ENCODE measurements at regions not wholly inside any gene's neighbourhood (a gene's known extent, or its start where the extent isn't known, plus 50 kb on each side); places are given as distances from the start of the nearest gene placed in this dataset.
"Not testable (repeated sequence)": the region's sequence is repeated elsewhere in the genome, so short reads cannot be mapped to it uniquely, and the experiment has no call there.

DNA sequence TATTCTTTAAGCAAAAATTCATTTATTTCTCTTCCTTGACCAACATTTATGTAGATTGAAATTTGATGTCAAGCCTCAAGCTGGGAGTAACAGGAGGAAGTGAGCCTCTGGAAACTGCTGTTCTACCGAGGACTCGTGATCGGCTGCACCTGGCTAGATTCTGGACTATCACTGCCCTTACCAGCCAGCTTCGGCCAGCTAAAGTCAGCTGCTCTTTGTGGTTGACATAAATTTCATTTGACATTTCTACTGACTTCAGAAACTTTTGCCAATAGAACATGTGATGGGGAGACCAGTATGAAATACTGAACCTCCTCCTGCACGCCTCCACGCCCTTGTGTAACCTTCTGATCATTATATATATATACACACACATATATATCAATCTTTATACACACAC, 74.2 kb upstream of the RGPD5 start:
- DNase-seq (ENCODE audit: low spot score): no peak

DNA sequence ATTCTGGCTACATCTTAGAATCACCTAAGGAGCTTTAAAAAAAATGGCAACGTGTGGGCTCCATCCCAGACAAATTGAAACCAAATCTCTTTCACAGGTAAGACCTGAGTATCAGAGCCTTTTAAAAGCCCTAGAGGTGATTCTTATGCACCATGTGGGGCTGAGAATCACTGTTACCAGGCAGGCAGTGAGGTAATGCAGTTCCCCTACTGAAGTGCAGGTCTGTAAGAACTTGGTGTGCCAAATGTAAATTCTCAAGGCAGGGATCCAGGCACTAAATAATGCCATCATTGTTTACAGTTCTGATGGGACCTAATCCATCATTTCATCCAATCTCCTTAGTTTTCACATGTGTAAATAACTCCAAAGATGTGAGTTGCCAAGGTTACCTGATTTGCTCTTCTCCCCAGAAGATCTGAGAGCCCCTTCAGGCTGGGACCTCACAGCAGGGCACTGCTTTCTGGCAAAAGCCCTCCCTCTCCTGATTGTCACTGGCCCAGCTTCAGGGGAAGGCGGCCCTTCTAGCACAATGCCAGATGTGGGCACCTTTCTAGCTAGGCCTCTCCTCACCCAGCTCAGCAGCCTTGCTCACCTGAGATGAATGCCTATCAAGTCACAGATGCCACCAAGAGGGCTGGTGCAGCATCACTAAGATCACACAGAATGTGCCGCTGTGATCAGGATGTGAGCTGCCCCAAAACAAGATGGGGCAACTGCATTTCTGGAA, 73.6 kb upstream of the RGPD5 start:
- DNase-seq (ENCODE audit: low spot score): no peak

DNA sequence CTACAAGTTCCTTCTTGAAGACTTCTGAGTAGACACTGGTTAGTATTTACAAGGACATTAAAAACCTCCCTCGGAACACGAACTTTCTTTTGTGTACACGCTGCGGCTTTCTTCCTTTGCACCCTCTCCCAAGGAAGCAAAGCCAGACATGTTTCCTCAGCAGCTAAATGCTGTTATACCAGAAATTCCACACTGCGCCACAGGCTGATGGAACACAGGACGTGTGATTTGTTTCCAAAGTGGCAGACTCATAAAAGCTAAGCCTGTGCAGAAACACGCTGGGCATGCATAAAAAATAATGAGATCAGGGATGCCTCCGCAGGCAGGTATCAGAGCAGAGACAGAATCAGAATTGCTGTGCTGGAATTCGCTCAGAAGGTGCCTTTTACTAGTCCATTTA, 73.0 kb upstream of the RGPD5 start:
- DNase-seq (ENCODE audit: low spot score): no peak

DNA sequence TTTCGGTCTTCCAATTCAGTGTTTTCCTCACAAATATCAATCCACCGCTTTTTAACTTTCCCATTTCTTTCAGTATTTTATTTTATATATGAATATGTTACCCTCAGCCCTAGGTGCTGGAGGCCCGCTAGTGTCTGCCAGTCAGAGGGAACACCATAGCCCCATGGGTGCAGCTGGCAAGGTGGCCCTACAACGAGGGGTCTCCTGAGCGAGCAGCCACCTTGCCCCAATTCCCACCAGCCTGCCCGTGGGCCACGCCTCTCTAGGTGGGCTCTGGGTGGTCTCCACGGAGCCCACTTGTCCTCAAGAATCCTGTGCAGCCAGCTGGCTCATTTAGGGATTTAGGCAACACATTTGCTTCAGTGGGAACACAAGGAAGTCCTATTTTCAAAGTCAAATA, 72.5 kb upstream of the RGPD5 start:
- DNase-seq (ENCODE audit: low spot score): no peak

DNA sequence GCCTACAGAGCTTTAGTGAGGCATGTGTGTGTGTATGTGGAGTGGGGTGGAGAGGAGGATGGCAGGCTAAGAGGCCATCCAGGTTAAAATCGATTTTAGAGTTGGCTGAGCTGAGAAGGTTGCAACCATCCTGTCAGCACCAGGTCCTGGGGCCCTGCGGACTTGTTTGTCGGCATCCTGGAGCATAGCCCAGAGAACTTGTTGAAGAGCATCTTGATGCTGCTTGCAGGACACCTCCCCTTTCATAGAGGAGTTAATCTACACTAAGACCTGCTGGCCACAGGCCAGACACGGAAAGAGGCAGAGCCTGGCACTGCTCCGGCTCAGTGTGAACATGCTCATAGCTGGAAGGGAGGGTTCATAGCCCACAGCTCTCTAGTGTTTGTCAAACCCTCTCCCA, 72.1 kb upstream of the RGPD5 start:
- DNase-seq (ENCODE audit: low spot score): no peak

DNA sequence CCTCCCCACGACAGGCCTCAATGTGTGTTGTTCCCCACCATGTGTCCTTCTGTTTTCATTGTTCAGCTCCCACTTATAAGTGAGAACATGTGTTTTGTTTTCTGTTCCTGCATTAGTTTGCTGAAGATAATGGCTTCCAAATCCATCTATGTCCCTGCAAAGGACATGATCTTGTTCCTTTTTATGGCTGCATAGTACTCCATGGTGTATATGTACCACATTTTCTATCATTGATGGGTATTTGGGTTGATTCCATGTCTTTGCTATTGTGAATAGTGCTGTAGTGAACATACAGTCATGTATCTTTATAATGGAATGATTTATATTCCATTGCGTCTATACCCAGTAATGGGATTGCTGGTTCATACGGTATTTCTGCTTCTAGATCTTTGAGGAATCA, 71.5 kb upstream of the RGPD5 start:
- DNase-seq (ENCODE audit: low spot score): not testable (repeated sequence)

DNA sequence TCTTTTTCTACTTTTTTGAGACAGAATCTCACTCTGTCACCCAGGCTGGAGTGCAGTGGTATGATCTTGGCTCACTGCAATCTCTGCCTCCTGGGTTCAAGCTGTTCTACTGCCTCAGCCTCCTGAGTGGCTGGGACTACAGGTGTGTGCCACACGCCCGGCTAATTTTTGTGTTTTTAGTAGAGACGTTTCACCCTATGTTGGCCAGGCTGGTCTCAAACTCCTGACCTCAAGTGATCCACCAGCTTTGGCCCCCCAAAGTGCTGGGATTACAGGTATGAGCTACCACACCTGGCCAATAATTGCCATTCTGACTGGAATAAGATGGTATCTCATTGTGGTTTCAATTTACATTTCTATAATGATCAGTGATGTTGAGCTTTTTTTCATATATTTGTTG, 71.0 kb upstream of the RGPD5 start:
- not testable (repeated sequence) for DNase-seq (ENCODE audit: low spot score)

DNA sequence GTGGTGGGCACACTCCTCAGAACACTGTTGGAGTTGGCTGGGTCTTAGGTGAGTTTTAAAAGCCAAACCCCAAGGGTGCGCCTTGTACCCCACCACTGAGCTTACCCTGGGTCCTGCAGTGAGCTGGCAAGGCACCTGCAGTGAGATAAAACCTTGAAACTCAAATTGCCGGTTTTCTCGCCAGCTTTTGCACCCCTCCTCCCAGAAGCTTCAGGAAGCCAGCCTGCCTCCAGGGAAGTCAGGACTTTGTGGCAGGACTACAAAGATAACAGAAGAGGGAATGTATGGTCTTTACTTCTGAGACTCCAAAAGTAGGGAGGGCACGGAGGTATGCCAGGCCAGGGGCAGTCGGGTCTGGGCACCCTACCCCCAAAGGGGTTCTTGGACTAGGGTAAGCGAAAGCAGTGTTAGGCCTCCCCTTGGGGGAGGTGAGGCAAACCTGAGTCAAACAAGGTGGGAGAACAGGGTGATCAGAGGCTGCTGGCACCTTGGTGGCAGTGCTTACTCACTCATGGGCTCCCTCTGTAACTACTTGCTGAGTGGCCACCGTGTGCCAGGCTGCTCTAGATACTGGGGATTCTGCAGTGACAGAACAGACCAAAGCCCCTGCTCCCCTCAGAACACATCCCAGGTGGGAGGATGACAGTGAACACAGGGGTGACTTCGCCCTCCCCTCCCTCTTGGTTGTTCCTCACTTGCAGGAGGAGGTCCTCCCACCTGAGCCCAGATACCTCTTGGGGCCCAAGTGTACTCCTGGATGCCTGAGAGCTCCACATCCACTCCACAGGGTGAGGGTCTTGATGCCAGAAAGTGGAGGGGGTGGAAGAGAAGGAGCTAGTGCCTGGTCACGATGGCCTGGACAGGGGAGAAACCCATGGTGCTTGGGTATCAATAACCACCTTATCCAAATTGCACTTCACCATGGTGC, 69.3 kb upstream of the RGPD5 start:
- no peak for DNase-seq (ENCODE audit: low spot score)

DNA sequence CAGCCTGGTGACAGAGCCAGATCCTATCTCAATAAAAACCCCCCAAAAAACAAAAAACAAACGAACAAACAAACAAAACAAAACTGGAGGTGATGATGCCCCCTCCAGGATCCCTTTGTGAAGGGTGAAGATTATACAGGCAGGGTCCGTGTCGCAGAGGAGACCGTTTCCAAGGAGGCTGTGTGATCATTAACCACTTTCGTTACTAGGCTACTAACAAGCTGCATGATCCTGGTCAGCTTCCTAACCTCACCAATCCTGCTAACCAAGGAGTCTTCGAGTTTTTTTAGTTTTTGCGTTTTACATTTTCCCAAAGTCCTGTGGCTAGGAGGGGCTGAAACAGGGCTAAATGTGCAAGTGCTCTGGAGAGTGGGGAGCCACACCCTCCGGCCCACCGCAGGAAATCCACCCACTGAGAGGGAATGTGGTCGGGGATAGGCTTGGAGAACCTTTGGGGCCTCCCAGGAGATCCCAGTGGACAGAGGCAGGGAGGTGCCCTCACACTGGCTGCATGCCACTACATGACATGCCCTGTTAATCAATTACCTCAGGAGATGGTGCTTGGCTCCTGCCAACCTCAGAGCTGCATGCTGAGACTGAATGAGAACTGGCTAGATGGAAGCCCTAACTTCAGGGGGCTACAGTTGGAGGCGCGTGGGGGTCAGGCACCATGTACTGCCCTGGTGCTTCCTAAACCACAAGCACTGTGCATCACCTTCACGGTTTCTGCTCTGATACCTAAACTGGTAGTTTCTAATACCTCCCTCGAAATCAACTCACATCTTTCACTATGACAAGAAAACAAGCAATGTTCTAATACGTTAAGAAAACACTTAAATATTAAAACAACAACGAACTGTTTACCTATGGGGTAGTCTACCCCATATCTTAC, 67.5 kb upstream of the RGPD5 start:
- DNase-seq (ENCODE audit: low spot score): no peak

DNA sequence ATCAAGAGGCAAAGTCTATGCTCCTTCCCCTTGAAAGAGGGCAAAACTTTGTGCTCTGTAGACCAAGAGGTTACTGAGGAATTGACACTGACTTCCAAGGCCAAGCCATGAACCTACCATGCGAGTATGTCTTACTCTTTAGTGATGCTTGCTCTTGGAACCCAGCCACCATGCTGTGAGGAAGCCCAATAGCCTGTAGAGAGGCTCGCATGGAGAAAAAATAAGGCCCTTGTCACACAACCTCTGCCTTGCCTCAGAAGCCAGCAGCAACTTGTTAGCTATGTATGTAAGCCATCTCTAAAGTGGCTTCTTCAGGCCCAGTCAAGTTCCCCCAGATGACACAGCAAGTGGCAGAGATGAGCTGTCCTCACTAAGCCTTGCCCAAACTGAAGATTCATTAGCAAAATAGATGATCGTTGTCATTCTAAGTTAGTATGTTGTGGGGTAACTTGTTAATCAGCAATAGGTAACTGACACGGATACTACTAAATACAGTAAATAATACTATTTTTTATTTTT, 66.1 kb upstream of the RGPD5 start:
- no peak for DNase-seq (ENCODE audit: low spot score)

DNA sequence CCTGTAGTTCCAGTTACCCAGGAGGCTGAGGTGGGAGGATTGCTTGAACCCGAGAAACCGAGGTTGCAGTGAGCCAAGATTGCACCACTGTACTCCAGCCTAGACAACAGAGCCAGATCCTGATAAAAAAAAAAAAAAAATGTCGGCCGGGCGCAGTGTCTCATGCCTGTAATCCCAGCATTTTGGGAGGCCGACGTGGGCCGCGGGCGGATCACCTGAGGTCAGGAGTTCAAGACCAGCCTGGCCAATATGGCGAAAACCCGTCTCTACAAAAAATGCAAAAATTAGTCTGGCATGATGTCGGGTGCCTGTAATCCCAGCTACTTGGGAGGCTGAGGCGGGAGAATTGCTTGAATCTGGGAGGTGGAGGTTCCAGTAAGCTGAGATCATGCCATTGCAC, 60.4 kb upstream of the RGPD5 start:
- not testable (repeated sequence) for DNase-seq (ENCODE audit: low spot score)

DNA sequence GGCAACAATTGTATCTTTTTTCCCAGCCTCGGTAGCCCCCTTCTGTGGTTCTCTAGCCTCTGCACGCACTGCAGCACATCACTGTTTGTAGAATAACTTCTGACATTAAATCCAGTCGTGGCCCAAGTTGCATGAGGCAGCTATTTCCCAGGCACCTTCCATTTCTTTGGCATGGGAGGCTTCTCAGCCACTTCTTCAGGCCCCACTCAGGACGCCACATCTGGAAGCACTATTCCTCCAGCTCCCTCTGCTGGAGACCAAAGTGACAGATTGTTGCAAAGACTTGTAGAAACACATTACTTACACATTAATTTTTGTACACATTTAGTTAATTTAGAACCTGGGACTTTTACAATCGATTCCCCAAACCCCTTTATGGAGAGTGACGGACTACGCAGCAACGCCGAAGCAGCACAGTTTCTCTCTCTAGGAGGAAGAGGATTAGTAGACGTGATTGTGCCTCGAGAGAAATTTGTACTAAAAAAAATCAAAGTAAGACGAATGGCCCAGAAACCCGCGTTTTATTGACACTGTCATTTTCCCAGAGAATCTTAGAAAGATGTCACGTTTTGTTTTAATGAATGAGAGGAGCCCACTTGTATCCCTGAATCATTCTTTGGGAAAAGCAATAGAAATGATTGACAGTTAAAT, 57.8 kb upstream of the RGPD5 start:
- peak; percentile 64 for DNase-seq (ENCODE audit: low spot score)
